ENCODE measurements at regions not wholly inside any gene's neighbourhood (a gene's known extent, or its start where the extent isn't known, plus 50 kb on each side); places are given as distances from the start of the nearest gene placed in this dataset.

GRCh38 chr12:100737168-100737567, 57.4 kb upstream of the ANO4 start:
- H3K36me3 Mint-ChIP-seq (ENCODE audit: insufficient read depth), result no peaks in the 10 kb centered on the region
- no peak for TF ChIP-seq CTCF (IDR thresholded peaks at IDR 0.05; ENCODE audit: unreplicated experiment)
- H3K27ac Mint-ChIP-seq, result no peak overlapping the region
- H3K4me1 Mint-ChIP-seq (ENCODE audit: low read depth), result no peaks in the 10 kb centered on the region
- no peak for DNase-seq (ENCODE audit: low spot score, unreplicated experiment)
- H3K4me3 Mint-ChIP-seq (ENCODE audit: low read depth), result no peak overlapping the region
- peaks cover 15% of the 10 kb centered on the region for H3K27me3 Mint-ChIP-seq
- no peaks in the 10 kb centered on the region for H3K9me3 Mint-ChIP-seq (ENCODE audit: low read depth)

DNA sequence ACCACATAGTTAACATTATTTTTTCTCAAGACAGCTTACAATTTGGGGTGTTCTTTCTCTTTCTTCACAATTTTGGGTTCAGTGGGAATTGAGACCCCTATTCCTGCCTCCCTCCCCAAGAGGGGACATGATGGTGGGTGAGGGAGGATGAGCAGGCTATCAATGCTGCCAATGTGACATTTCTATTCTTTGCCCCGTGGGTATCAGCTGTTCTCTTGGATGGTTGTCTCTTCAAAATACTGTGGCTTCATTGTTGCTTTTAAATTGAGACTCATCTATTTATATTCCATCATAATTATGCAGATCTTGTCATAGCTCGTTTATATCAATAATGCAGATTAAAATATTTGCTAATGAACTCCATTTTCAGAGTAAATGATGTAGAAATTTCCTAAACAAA, 56.5 kb upstream of the ANO4 start:
- H3K4me3 Mint-ChIP-seq (ENCODE audit: low read depth), result no peak overlapping the region

GRCh38 chr12:100741084-100741711, 53.4 kb upstream of the ANO4 start:
- H3K36me3 Mint-ChIP-seq (ENCODE audit: insufficient read depth), result no peaks in the 10 kb centered on the region
- H3K4me3 Mint-ChIP-seq (ENCODE audit: low read depth), result no peak overlapping the region
- no peak for DNase-seq (ENCODE audit: low spot score, unreplicated experiment)
- H3K4me1 Mint-ChIP-seq (ENCODE audit: low read depth), result no peaks in the 10 kb centered on the region
- H3K9me3 Mint-ChIP-seq (ENCODE audit: low read depth), result peaks cover 8% of the 10 kb centered on the region
- peaks cover 2% of the 10 kb centered on the region for H3K27me3 Mint-ChIP-seq
- TF ChIP-seq CTCF (IDR thresholded peaks at IDR 0.05; ENCODE audit: unreplicated experiment), result peak; percentile 69
- no peak overlapping the region for H3K27ac Mint-ChIP-seq

More for the DNA sequence above, 56.5 kb upstream of the ANO4 start:
- Mint-ChIP-seq H3K36me3 (ENCODE audit: insufficient read depth) (no peaks in the 10 kb centered on the region), H3K9me3 (ENCODE audit: low read depth) (no peaks in the 10 kb centered on the region), H3K4me1 (ENCODE audit: low read depth) (no peaks in the 10 kb centered on the region), H3K27me3 (peaks cover 12% of the 10 kb centered on the region), H3K27ac (no peak overlapping the region)
- no peak for TF ChIP-seq CTCF (IDR thresholded peaks at IDR 0.05; ENCODE audit: unreplicated experiment)
- DNase-seq (ENCODE audit: low spot score, unreplicated experiment), result no peak

DNA sequence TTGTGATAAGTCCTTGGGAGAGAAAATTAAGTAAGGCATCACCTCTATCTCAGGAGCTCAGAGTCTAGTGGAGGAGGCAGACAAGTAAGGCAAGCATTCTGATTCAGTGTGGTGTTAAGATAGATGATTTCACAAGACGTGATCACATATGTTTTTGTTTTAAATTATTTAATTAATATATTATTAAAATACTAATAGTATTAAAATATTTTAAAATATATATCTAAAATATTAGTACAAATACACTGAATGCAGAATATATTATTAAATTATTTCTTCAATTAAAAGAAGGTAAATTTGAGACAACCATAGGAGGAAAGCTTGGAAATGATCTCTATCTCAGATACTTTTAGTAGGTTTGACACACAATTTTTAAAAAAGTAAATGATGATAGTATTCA, 51.5 kb upstream of the ANO4 start:
- DNase-seq (ENCODE audit: low spot score, unreplicated experiment), result no peak
- no peaks in the 10 kb centered on the region for H3K27me3 Mint-ChIP-seq
- H3K27ac Mint-ChIP-seq, result no peak overlapping the region
- H3K9me3 Mint-ChIP-seq (ENCODE audit: low read depth), result peaks cover 8% of the 10 kb centered on the region
- no peaks in the 10 kb centered on the region for H3K4me1 Mint-ChIP-seq (ENCODE audit: low read depth)
- no peak overlapping the region for H3K4me3 Mint-ChIP-seq (ENCODE audit: low read depth)
- TF ChIP-seq CTCF (IDR thresholded peaks at IDR 0.05; ENCODE audit: unreplicated experiment), result no peak
- no peaks in the 10 kb centered on the region for H3K36me3 Mint-ChIP-seq (ENCODE audit: insufficient read depth)

Measured in progenitor cell of endocrine pancreas (in vitro differentiated cells).